ENCODE measurements at regions not wholly inside any gene's neighbourhood (a gene's known extent, or its start where the extent isn't known, plus 50 kb on each side); places are given as distances from the start of the nearest gene placed in this dataset.
"Not testable (repeated sequence)": the region's sequence is repeated elsewhere in the genome, so short reads cannot be mapped to it uniquely, and the experiment has no call there.

DNA sequence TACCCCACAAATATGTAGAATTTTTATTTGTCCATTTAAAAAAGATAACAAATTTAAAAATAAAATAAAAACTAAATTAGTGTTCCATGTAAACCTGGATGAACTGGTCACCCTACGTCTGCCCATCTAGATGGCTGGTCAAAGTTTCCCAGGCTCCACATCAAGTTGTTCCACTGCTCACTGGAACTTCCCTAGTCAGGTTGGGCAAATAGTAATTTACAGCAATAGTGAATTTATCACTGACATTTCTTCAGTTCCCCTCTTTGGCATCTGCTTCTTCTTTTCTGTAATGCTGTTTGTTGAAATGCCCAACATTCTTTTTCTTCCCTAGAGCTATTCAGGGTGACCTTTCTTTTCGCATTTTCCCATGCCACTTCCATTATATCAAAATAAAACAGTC, 272.7 kb upstream of the BTG1 start:
- no peak for DNase-seq

DNA sequence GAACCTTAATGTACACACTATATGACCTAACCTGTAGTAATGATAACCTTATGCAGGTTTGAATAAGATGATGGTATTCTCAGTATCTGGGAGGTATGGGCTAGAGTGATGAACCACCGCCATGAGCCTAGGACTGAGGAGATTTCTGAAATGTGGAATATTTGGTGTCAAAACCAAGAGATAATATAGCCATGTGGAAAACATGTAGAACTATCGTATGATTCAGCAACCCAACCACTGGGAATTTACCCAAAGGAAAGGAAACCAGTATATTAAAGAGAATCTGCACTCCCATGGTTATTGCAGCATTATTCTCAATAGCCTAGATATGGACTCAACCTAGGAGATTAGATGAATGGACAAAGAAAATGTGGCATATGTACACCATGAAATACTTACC, 271.7 kb upstream of the BTG1 start:
- no peak for DNase-seq

- no peak for DNase-seq
These were observed 270.8 kb upstream of the BTG1 start for GRCh38 chr12:92416385-92416812.

DNA sequence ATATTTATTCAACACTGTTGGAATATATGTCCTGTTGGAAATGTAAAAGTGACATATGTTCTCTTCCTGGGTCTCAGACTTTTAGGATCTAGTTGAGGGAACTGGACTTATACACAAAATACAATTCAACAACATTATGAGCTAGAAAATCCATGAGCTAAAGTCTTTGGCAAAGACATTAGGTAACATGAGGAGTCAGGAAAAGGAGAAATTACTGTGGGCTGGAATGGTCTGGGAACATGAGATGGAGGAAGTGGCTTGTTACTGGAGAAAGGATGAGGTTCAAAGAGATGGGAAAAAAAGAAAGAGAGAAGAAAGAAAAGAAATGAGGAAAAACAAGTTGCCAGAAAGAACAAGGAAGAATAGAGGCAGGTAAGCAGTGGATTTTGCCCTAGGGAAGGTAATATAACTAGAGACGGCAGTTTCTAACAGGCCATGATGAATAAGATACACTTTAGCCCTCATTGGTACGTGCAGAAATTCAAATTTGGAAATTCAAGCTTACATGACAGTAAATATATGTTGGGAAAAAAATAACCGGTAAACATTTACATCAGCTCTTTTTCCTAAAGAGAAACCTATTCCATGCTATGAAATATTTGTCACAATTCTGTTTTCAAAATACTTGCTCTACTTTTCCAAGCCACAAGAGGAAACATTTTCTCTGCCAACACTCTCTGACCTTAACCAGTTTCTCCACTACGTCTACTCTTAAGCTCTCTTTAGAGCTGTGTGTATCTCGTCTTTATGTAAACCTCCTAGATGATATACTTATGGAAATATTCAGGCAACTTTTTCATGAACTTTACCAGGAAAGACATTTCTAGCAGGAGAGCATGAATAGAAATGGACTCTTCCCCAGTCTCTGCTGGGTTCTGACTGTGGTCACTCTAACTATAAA, 268.8 kb upstream of the BTG1 start:
- no peak for DNase-seq

DNA sequence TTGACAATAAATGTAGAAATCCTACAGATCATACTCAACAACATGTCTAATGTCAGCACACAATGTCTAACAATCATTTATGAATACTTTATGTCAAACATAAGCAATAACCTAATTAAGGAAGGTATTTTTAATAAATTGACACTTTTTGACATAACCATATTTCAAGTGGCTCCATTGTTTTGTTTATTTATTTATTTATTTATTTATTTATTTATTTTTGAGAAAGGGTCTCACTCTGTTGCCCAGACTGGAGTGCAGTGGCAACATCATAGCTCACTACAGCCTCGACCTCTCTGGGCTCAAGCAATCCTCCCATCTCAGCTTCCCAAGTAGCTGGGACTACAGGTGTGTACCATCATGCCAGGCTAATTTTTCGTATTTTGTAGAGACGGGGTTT, 267.6 kb upstream of the BTG1 start:
- no peak for DNase-seq

DNA sequence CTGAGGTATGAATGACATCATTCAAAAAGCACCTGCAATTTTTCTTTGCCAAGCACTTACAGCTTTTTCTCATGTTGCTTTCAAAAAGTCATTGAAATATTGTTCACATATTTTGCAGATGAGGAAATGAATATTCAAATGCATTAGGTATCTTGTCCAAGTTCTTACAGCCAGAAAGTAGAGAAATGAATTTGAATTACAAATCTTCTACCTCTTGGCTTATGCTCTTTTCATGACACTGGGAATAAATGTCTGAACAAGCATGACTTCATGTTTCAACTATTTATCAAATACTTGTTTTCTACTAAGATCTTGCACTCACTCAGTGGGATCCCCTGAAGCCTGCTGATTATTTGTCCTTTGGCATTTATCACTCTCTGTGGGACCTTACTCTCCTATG, 267.2 kb upstream of the BTG1 start:
- DNase-seq = no peak

- DNase-seq = no peak
These were observed 266.0 kb upstream of the BTG1 start for GRCh38 chr12:92411687-92412086.

- DNase-seq = no peak
These were observed 262.6 kb upstream of the BTG1 start for GRCh38 chr12:92408072-92408900.

GRCh38 chr12:92406404-92407070, 260.9 kb upstream of the BTG1 start:
- not testable (repeated sequence) for DNase-seq

GRCh38 chr12:92405801-92406251, 260.2 kb upstream of the BTG1 start:
- DNase-seq = not testable (repeated sequence)

- DNase-seq = no peak
These were observed 259.3 kb upstream of the BTG1 start for GRCh38 chr12:92404921-92405320.

DNA sequence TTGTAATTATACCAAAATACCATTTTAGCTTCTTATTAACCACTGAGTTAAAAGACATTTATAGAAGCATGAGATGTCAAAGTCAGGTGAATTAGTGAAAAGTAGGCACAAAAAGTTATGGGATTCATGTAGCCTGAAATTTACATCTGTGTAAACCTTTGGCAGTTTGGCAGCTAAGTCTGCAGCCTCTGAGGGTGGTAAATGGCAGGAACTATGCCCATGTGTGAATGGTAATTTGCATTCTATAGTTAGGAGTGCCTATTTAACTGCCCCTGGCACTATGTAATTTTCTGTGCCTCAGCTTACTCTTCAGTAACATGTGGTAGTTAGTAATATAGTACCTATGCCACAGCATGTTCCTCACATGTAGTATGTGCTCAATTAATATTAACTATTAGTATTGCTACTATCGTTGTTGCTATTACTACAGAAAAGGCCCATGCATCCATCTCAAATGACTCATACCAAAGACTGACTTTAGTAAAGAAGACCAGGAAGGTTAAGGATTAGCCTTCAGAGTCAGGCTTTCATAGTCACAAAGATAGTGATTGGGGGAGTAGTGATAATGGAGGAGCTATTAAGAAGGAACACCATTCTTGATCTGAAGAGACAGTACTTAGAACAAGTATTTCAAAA, 258.7 kb upstream of the BTG1 start:
- DNase-seq = no peak

GRCh38 chr12:92403210-92404175, 257.8 kb upstream of the BTG1 start:
- no peak for DNase-seq

DNA sequence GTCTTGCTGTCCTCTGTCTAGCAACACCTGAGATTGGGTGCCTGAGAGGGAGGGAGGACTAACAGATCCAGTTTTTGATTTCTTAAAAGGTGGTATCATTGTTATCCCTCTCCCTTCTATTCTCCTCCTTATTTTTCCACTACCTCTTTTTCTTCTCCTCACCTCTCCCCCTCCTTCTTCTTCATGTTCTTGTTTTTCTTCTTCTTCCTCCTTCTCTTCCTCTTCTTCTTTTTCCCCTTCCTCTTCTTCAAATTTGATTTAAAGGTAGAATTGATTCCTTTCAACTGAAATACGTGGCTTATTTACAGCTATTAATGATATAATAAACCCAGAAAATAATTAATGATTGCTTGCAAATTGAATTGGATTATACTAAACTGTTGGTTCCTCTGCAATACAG, 256.8 kb upstream of the BTG1 start:
- DNase-seq = no peak

- DNase-seq = no peak
These were observed 254.4 kb upstream of the BTG1 start for GRCh38 chr12:92400006-92400405.

DNA sequence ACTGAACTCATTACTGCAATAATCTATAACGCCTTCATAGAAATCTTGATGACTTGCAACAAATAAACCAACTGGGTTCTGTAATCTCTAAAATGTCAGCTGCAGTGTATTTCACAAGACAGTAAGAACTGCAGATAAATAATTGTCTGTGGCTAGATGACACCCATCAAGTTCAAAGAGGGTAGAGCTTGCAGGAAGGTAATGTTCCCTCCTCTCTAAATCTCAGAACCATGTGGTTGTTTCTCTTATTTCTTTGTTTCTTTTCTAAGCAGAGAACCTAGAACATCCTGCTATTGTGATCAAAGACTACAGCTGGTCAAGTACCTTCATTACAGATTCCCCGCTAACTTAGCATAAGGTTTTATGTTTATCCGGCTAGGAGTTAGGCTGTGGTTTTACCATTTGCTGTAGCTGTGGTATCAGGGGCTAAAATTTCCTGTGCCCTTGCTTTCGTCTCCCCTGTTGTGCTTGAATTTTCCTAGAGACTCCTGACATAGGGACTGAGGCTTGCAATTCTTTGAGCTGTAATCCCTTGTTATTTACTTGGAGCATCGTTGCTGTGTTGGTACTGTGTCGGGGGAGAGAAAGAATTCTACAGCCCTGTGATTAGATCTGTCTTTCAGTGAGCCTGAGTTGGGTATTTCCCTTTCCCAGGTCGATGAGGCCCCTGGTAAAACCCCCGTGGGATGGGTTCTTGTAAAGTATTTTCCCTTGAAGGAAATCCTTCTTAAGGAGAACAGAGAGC, 253.1 kb upstream of the BTG1 start:
- no peak for DNase-seq

GRCh38 chr12:92396647-92397252, 251.1 kb upstream of the BTG1 start:
- no peak for DNase-seq

DNA sequence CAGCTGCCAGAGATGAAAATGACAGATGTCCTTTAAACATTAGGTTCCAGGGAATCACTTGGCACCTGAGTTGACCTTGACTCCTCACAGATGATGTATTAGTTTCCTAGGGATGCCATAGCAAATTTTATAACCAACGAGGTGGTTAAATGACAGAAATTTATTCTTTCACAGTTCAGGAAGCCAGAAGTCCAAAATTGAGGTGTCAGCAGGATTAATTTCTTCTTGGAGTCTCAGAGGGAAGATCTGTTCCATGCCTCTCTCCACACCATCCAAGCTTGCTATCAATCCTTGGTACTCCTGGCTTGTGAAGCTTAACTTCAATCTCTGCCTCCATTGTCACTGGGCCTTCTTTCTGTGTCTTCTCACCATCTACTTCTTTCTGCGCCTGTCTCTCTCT, 249.7 kb upstream of the BTG1 start:
- DNase-seq = no peak

GRCh38 chr12:92394895-92395294, 249.2 kb upstream of the BTG1 start:
- DNase-seq = no peak

GRCh38 chr12:92393504-92393903, 247.9 kb upstream of the BTG1 start:
- DNase-seq = no peak

Data from midbrain (tissue), 1 donor.